ENCODE measurements at regions not wholly inside any gene's neighbourhood (a gene's known extent, or its start where the extent isn't known, plus 50 kb on each side); places are given as distances from the start of the nearest gene placed in this dataset.

- no peak for DNase-seq (ENCODE audit: low read depth)
These were observed 885.5 kb downstream of the CDH11 start for GRCh38 chr16:64236316-64236715.

GRCh38 chr16:64234200-64234599 is 887.7 kb downstream of the CDH11 start:
- DNase-seq (ENCODE audit: low read depth) = no peak

- DNase-seq (ENCODE audit: low read depth) = peak; percentile 1
These were observed 896.2 kb downstream of the CDH11 start for GRCh38 chr16:64225696-64226095.

GRCh38 chr16:64225036-64225435 is 896.8 kb downstream of the CDH11 start:
- no peak for DNase-seq (ENCODE audit: low read depth)

GRCh38 chr16:64217789-64218535 is 903.9 kb downstream of the CDH11 start:
- DNase-seq (ENCODE audit: low read depth) = no peak

GRCh38 chr16:64215730-64216129 is 906.1 kb downstream of the CDH11 start:
- DNase-seq (ENCODE audit: low read depth) = no peak

- DNase-seq (ENCODE audit: low read depth) = no peak
These were observed 910.5 kb downstream of the CDH11 start for GRCh38 chr16:64211331-64211730.

- DNase-seq (ENCODE audit: low read depth) = no peak
These were observed 915.0 kb downstream of the CDH11 start for GRCh38 chr16:64206862-64207261.

- DNase-seq (ENCODE audit: low read depth) = no peak
These were observed 918.7 kb downstream of the CDH11 start for GRCh38 chr16:64203126-64203525.

GRCh38 chr16:64202571-64202970 is 919.3 kb downstream of the CDH11 start:
- no peak for DNase-seq (ENCODE audit: low read depth)

GRCh38 chr16:64196444-64196843 is 925.4 kb downstream of the CDH11 start:
- DNase-seq (ENCODE audit: low read depth) = peak; percentile 88

GRCh38 chr16:64185954-64186353 is 935.9 kb downstream of the CDH11 start:
- no peak for DNase-seq (ENCODE audit: low read depth)

GRCh38 chr16:64184156-64184555 is 937.7 kb downstream of the CDH11 start:
- DNase-seq (ENCODE audit: low read depth) = peak; percentile 12

GRCh38 chr16:64182985-64183384 is 938.9 kb downstream of the CDH11 start:
- no peak for DNase-seq (ENCODE audit: low read depth)

- DNase-seq (ENCODE audit: low read depth) = no peak
These were observed 940.5 kb downstream of the CDH11 start for GRCh38 chr16:64181271-64181925.

GRCh38 chr16:64180136-64180900 is 941.5 kb downstream of the CDH11 start:
- DNase-seq (ENCODE audit: low read depth) = peak; percentile 11

GRCh38 chr16:64174327-64174726 is 947.5 kb downstream of the CDH11 start:
- DNase-seq (ENCODE audit: low read depth) = no peak

GRCh38 chr16:64172652-64173051 is 949.2 kb downstream of the CDH11 start:
- DNase-seq (ENCODE audit: low read depth) = no peak

- no peak for DNase-seq (ENCODE audit: low read depth)
These were observed 949.6 kb downstream of the CDH11 start for GRCh38 chr16:64172226-64172625.

- DNase-seq (ENCODE audit: low read depth) = no peak
These were observed 950.2 kb downstream of the CDH11 start for GRCh38 chr16:64171632-64172031.

GRCh38 chr16:64168371-64168770 is 953.5 kb downstream of the CDH11 start:
- no peak for DNase-seq (ENCODE audit: low read depth)

GRCh38 chr16:64167936-64168335 is 953.9 kb downstream of the CDH11 start:
- no peak for DNase-seq (ENCODE audit: low read depth)

GRCh38 chr16:64165368-64165767 is 956.5 kb downstream of the CDH11 start:
- no peak for DNase-seq (ENCODE audit: low read depth)

Data from amniotic epithelial cell (primary cell).